ENCODE measurements at regions not wholly inside any gene's neighbourhood (a gene's known extent, or its start where the extent isn't known, plus 50 kb on each side); places are given as distances from the start of the nearest gene placed in this dataset.

GRCh38 chr6:54440549-54440948 is 132.3 kb downstream of the TINAG start:
- H3K4me3 ChIP-seq (ENCODE audit: low read depth, low read length) = no peak overlapping the region
- TF ChIP-seq CTCF (conservative IDR thresholded peaks at IDR 0.05; ENCODE audit: low read depth, low read length) = no peak
- DNase-seq (ENCODE audit: low read depth) = no peak

GRCh38 chr6:54441020-54441419 is 132.8 kb downstream of the TINAG start:
- TF ChIP-seq CTCF (conservative IDR thresholded peaks at IDR 0.05; ENCODE audit: low read depth, low read length) = no peak
- DNase-seq (ENCODE audit: low read depth) = no peak
- no peak overlapping the region for H3K4me3 ChIP-seq (ENCODE audit: low read depth, low read length)

GRCh38 chr6:54441687-54442248 is 133.5 kb downstream of the TINAG start:
- H3K4me3 ChIP-seq (ENCODE audit: low read depth, low read length) = no peak overlapping the region
- no peak for DNase-seq (ENCODE audit: low read depth)
- no peak for TF ChIP-seq CTCF (conservative IDR thresholded peaks at IDR 0.05; ENCODE audit: low read depth, low read length)

GRCh38 chr6:54445207-54445606 is 137.0 kb downstream of the TINAG start:
- DNase-seq (ENCODE audit: low read depth) = no peak
- no peak for TF ChIP-seq CTCF (conservative IDR thresholded peaks at IDR 0.05; ENCODE audit: low read depth, low read length)
- no peak overlapping the region for H3K4me3 ChIP-seq (ENCODE audit: low read depth, low read length)

- no peak overlapping the region for H3K4me3 ChIP-seq (ENCODE audit: low read depth, low read length)
- no peak for TF ChIP-seq CTCF (conservative IDR thresholded peaks at IDR 0.05; ENCODE audit: low read depth, low read length)
- DNase-seq (ENCODE audit: low read depth) = no peak
Measured at GRCh38 chr6:54448617-54449016, 140.4 kb downstream of the TINAG start.

GRCh38 chr6:54451516-54451915 is 143.3 kb downstream of the TINAG start:
- no peak for TF ChIP-seq CTCF (conservative IDR thresholded peaks at IDR 0.05; ENCODE audit: low read depth, low read length)
- no peak overlapping the region for H3K4me3 ChIP-seq (ENCODE audit: low read depth, low read length)
- DNase-seq (ENCODE audit: low read depth) = no peak

- H3K4me3 ChIP-seq (ENCODE audit: low read depth, low read length) = no peak overlapping the region
- no peak for TF ChIP-seq CTCF (conservative IDR thresholded peaks at IDR 0.05; ENCODE audit: low read depth, low read length)
- DNase-seq (ENCODE audit: low read depth) = no peak
Measured at GRCh38 chr6:54463354-54464024, 155.2 kb downstream of the TINAG start.

All from choroid plexus epithelial cell (primary cell).